Ovary (tissue), 3 donors: ENCODE measurements at regions not wholly inside any gene's neighbourhood (a gene's known extent, or its start where the extent isn't known, plus 50 kb on each side); places are given as distances from the start of the nearest gene placed in this dataset.

Experiments
- CTCF ChIP-seq, 3 donors: fragments of 450-650 bp in 2 of 3; fragments of 200-600 bp in 1 of 3; IDR thresholded peaks; one replicate each; pipeline versions ENCODE4 v1.5.1 to v1.8.0; 2016 to 2022; ENCODE audit warnings: antibody characterized with exemption in 3 of 3, mild to moderate bottlenecking in 1 of 3
- EP300 ChIP-seq: sonication (generic); formaldehyde crosslinking; IDR thresholded peaks from one replicate; pipeline ENCODE4 v1.6.1; 2017; ENCODE audit warnings: antibody characterized with exemption
- POLR2A ChIP-seq: fragments of 450-650 bp; IDR thresholded peaks from one replicate; pipeline ENCODE4 v1.6.1; 2017; ENCODE audit warnings: antibody characterized with exemption, mild to moderate bottlenecking, moderate library complexity
- donor health status: DM: no; HTN: no; CAD: no.

GRCh38 chr12:89760783-89761182, 52.1 kb upstream of the ATP2B1 start:
- TF ChIP-seq POLR2A = no peak
- TF ChIP-seq CTCF (IDR thresholded peaks at IDR 0.05) = no peak
- no peak for TF ChIP-seq EP300
